Fibroblast of skin of left quadriceps (primary cell): ENCODE measurements at regions not wholly inside any gene's neighbourhood (a gene's known extent, or its start where the extent isn't known, plus 50 kb on each side); places are given as distances from the start of the nearest gene placed in this dataset.
"Not testable (repeated sequence)": the region's sequence is repeated elsewhere in the genome, so short reads cannot be mapped to it uniquely, and the experiment has no call there.

ENCODE experiments used
- DNase-seq, 2 experiments: peaks; one replicate each; pipeline ENCODE4 v3.0.0-alpha.2; 2013; ENCODE audit warnings: low read depth in 2 of 2

DNA sequence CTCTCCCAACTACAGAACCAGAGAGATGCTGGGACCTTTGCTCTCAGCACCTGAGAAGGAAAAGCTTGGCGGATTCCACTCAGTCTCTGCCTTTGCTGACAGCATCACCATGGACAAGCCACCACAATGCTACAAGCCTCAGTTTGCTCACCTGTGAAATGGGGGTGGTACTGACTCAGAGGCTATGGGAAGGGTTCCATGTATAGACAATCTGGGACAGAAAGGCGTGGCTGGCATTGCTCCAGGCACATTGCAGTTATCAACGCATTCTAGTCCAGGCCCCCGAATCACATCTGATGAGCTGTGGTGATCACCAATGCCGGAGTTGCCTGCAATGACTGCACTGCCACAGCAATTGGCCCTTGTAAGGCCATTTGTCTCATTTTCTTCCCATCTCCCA lies 72.6 kb downstream of the ISX start:
- DNase-seq = no peak

DNA sequence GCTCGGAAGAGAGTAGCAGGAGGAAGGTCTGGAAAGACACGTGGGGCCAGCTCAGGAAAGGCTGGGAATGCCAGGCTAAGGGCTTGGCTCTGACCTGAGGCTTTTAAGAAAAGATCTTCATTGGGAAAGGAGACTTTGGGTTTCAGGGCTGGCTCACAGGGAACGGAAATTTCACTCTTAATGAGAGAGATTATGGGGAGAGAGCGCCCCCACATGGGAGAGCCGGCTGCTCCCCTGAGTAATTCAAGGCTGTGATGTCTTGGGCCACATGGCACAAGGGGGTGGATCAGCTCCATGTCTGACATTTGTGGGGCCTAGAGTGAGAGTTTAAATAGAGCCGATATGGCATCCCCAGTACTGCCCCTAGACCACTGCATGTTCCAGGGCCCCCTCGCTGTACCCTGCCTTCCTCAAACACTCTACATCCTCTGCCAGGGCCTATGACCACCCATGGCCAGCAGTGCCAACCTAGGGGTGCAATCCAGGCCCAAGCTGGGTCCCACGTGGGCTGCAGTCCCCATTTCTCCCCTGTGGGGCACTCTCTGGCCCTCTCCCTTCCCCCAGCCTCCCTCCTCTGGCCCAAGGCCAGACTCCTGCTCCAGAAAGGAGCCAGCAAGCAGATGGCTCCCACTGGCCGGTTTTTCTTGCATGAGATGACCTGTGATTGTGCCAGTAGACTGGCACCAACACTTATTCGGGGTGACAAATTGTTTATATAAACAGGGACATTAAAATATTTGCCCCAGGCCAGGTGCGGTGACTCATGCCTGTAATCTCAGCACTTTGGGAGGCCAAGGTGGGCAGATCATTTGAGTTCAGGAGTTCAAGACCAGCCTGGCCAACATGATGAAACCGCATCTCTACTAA lies 75.2 kb downstream of the ISX start:
- no peak for DNase-seq

DNA sequence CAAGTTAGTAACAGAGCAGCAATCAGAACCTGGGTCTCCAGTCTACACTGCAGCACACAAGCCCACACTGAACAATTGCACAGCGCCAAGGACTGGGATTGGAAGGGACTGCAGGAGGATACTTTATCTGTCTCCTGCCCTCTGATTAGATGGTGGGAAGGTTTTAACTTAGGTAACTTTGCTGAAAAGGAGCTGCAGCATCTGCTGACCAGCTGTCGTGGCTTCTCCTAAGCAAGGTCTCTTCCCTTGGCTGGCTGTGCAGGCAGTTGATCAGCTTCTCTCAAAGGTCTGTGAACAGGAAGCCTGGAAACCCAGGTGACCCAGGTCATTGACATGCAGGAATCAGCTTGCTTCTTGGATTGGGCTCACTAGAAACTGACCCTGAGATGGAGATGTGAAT lies 82.4 kb downstream of the ISX start:
- no peak for DNase-seq

DNA sequence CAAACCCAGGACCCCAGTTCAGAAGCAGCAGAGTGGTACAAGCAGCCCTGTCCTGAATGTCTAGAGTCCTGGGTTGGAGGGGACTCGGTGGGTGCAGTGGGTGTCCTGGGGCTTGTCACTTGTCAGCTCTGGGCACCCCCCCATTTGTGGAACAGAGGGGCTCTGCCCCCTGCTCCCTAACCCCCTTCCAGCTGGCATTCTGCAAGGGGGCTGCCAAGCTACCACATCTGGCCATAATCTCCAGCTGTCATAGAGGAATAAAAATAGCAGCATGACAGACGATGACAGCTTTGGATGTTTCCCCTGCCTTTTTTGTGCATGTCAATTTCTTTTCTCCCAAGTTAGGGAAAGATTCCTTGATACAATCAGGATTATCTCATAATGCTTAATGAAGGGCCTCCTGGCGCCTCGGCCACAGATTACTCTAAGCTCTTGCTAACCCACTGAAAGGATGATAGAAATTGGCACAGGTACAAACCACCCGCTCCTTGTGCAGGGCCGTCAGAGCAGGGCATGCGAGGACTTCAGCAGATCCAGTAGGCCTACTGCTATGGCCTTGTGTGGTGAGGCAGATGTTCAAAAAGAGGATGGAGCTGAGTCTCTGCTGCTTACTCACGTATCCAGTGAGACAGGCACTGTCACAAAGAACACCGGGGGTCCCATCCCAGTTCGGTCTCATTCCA lies 83.0 kb downstream of the ISX start:
- no peak for DNase-seq

DNA sequence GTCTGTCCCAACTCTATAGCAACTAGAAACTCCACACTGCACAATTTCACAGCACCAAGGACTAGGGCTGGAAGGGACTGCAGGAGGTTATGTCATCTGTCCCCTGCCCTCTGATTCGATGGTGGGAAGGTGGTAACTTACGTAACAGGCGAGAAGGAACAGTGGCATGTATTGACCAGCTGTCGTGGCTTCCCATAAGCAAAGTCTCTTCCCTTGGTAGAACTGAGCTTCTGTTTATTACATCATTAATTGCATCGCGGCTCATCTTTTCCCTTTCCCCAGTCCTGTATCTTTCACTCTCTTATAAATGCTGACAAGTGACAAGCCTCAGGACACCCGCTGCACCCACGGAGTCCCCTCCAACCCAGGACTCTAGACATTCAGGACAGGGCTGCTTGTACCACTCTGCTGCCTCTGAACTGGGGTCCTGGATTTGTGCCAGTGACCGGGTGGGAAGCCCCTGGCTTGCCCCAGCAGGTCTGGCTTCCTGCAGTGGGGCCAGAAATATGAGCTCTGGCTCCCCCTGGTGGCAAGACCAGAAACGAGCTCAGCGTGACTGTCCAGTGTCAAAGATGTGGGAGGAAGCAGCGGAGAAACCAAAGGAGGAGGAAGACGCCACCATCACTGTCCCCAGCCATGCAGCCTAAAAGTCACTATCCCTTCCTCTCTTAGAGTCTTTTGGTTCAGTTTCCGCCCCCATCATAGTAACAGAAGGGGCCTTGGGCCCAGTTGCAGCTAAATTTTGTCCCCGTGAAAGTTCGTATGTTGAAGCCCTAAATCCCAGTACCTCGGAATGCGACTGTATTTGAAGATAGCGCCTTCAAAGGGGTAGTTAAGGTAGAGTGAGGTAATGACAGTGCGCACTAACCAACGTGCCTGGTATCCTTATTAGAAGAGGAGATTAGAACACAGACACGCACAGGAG lies 84.5 kb downstream of the ISX start:
- DNase-seq = peak; percentile 5 to 7

DNA sequence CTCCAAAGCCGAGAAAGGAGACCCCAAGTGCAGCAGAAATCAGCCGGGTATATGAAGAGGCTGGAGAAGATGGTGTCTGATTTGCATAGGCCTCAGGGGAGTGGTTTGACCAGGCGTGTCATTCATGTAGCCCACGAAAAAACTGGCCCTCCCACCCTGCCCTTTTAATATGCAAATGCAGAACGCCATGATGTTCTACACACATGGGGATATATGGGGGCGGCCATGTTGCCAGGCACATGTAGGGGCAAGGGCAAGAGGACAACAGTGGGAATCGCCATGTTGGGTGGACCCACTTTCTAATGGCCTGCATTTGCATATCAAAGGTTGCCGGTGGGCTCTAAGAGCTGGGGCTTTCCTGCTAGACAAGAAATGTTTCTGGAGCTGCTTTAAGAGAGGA lies 86.4 kb downstream of the ISX start:
- no peak for DNase-seq

DNA sequence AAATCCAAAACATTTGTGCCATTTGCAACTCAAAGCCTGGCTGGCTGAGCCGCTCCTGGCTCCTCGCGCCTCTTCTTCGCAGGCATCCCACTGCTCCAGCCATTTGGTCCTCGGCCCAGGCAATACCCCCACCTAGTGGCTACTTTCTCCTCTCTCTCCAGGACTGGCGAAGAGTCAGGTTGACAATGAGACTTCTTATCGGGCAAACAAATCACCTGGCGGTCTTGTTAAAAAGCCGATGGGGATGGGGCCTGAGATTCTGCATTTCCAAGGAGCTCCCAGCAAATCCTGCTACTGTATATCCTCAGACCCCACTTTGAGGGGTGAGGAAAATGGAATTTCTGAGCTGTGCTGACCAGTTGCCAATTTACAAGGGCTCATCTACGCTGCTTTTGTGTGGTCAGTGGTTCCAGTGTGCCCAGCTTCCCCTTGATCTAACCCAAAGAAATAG lies 89.0 kb downstream of the ISX start:
- peak; percentile 2 to 6 for DNase-seq

DNA sequence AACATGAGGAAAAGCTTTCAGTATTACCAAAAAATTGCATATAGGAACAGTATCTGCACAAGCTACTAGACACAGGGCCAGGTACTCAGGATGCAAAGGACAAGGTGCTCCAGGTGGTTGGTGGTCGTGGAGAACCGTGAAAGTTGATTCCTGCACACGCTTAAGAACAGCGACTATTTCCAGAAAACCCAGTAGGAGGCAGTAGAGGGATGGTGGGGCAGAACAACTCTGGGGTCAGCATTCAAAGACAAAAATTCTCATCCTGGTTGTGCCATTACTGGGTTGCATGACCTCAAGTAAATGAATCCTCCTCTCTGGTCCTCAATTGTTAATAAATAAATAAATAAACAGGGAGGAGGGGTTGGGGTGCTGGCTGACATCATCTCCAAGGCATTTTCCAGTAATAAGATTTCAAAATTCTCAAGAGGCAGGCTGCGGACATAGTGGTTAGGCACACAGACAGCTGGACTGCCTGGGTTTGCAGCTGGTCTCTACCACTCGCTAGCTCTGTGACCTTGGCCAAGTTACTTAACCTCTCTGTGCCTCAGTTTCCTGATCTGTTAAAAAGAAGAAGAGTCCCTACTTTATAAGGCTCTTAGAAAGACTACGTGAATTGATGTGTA lies 89.6 kb downstream of the ISX start:
- DNase-seq = no peak

DNA sequence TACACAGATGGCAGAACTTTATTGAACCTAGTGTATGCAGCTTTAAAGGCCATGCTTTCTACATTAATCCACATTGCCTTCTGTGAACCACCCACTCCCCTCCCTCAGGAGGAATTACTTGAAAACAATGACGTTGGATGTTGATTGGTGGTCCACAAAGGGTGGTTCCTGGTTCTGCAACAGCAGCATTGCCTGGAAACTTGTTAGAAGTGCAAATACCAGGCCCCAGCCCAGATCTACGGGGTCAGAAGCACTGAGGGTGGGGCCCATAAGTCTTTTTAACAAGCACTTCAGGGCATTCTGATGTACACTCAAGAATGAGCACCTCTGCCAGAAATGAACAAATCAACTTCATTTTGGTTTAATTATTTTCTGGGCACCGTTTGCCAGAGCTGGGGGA lies 91.0 kb downstream of the ISX start:
- no peak for DNase-seq

DNA sequence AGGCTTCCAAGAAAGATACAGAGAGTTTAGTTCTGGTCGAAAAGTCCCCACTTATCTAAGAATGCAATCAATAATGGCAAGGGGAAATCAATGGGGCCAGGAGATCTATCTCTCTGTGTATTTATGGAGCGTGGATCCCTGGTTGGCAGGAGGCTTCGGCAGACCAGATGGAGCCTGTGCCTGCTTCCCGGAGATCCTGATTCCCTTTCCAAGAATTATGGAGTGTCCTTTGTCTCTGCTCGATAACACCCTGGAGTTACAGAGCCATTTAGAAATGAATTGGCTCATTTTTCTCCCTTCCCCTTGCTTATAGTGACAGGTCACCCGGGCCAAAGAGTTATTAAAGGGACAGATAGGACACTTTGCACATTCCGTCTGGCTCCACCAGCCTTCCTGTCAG lies 92.4 kb downstream of the ISX start:
- no peak for DNase-seq

DNA sequence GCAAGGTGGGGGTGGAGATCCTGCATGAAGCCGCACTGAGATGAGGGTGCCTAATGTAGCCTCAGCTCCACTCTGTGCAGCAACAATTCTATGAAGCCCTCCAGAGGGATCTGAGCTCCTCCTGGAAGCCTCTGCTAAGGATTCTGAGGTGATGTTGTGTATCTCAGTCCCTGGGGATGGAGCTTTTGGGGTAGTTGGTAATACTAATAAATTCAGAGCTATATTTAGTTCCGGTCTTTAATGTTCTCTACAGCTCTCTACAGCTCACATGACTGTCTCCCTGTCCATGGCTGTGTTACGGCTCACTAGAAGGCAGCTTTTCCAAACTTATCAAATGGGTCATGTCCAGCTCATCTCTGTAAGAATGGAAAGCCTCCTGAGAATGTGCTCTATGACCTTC lies 93.4 kb downstream of the ISX start:
- DNase-seq = no peak

DNA sequence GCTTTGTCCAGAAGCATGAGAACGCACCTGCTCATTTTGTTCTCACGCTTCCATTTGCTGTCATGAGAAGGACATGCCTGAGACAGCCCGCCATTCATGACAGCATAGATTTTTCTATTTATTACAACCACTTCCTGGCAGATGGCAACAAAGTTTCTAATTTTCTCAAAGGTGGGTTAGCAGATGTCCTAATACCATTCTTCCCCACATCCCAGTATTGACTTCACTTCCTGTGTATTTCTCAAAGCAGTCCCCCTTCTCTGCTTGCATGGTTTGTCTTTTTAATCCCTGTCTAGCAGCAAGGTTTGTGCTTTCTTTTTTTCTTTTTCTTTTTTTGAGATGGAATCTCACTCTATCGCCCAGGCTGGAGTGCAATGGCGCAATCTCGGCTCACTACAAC lies 94.3 kb downstream of the ISX start:
- DNase-seq = no peak

DNA sequence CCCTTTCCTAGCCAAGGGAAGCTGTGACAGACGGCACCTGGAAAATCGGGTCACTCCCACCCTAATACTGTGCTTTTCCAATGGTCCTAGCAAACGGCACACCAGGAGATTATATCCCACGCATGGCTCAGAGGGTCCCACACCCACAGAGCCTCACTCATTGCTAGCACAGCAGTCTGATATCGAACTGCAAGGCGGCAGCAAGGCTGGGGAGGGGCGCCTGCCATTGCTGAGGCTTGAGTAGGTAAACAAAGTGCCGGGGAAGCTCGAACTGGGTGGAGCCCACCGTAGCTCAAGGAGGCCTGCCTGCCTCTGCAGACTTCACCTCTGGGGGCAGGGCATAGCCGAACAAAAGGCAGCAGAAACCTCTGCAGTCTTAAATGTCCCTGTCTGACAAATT lies 91.4 kb upstream of the HMGXB4 start:
- DNase-seq = not testable (repeated sequence)

DNA sequence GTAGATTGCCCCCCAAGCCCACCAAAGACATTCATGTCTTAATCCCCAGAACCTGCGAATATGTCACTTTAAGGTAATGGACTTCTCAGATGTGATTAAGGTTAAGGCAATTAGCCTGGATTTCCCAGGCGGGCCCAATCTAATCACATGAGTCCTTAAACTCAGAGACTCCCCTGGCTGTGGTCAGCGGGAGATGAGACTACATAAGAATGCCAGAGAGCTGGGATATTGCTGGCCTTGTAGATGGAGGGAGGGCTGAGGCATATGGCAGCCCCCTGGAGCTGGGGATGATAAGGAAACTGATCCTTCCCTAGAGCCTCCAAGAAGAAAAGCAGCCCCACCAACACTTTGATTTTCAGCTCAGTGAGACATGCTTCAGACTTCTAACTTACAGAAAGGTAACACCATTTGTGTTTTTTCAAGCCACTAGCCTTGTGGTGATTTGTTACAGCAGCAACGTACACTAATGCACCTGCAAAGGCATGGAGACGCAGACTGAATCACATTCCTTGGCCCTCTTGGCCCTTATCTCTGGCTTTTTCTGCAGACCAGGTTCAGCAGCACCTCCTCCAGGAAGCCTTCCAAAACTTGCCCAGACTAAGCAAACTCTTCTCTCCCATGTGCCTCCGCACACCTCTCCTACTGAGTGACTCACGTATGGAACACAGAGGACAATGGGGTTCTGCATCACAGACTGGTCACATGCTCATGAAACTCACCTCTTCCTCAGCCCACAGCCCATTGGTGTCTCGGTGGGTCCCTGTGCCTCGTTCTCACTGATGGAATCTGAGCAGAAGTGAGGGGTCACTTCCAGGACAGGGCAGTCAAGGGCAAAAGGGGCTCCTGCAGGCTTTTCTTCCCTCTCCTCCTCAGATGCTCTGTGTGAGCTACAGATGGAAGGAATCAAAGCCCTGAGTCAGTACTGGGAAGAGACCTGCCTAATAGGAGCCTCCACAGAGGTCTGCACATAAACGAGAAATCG lies 86.3 kb upstream of the HMGXB4 start:
- no peak for DNase-seq

DNA sequence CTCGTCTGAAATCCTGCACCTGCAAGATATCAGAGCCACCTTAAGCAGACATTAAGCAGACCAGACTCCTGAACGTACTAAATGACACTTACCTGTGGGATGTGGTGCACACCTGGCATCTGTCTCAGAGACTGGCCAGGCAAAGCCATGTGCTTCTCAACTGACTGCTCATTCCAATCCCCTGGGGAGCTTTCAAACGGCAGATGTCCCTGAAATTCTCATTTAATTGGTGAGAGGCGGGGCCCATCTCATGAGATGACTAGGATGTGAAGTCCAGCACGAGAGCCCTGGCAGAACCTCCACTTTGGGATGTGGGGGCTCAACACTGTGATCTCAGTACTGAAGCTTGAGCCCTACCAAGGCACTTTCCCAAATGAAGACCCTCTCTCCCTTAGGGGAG lies 84.9 kb upstream of the HMGXB4 start:
- DNase-seq = no peak

DNA sequence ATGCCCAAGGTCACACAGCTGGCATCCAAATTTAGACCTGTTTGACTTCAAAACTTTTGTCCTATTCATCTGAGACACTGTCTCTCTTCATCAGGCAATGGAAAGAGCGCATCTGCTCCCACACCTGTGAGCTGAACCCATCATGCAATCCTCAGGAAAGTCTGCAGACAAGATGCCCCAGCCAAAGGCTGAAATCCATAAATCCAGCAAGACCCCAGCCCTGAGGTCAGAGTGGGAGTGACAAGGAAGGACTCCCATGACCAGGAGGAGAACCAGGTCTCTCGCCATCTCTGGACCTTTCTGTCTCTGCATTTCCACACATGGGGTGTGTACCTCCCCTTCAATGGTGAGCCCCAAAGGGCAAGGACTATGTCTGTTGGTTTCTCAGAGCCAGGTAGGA lies 83.6 kb upstream of the HMGXB4 start:
- no peak for DNase-seq

DNA sequence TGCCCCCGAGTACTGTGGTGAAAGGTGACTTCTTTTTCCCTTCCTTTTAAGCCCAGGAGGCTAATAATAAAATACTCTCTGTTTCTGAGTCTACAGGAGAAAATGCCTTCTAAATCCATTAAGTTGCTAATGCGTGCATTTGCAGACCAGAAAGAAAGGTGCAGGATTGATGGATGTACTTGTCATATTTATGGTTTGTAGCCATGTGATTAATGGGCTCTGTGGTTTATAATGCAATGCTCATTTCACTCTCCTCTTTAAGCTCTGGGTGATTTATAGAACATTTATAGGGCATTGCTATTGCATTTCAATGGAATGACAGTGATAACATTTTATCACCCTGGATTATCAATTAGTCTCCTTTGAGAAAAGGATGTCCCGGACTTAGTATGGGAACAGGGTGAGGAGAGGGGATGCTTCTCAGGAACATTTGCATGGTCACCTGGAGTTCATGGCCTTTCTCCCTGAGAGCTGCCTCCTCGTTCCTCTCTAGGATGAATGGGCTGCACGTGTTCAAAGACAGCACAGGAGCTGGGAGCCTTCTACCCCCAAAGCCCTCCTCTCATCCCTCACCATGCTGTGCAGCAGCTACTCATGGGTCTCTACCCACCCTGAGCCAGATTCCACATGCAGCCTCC lies 82.8 kb upstream of the HMGXB4 start:
- DNase-seq = no peak

DNA sequence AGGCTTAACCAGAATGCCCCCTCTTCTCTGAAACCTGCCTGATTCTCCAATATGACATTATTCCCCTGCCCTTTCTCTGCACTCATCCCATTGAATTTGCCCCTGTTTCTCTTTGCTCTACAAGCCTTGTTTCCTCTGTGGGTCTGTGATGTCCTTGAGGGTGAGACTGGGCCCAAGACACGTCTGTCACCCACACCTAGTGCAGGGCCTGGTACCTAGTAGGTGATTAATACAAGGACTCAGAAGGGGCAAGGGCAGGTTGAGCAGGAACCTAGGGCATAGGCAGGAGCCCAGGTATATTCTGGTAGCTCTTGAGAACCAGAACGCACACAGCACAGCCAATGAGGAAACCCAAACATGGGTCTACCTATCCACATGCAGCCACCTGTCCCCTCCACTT lies 81.9 kb upstream of the HMGXB4 start:
- DNase-seq = no peak

DNA sequence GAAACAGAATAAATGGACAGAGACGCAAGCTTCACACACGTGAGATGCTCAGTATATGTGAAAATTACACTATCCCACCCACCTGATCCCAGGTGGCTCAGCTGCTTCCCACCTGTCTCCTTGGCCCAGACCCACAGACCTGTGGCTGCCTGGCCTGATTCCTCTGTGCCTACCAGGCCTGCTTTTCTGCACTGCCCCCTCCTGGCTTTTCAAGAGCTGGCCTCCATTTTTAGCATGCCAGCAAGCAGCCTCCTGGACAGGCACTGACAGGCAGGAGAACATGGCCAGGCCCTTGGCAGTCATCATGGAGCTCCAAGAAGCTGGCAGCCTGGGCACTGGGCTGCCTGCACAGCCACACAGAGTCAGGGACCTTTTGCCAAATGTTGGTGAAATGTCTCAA lies 79.5 kb upstream of the HMGXB4 start:
- DNase-seq = no peak

DNA sequence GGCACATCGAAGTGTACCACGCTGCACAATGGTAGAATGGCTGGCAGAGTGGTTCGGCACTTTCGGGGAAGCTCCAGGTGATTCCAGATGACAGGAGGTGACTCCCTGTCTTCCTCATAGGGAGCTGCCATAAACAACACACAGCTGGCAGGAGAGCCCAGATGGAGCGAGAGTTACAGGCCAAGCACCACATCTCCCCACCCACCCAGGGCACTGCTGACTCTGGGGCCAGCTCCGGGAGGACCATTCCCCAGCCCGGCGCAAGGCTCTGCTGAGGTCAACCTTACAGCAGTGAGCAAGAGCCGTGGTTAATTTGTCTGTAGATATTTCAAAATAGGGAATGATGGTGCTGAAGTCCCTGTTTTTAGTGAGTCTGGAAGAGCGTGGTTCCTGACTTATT lies 78.8 kb upstream of the HMGXB4 start:
- DNase-seq = no peak
